22Rv1 (cell line): ENCODE measurements at regions not wholly inside any gene's neighbourhood (a gene's known extent, or its start where the extent isn't known, plus 50 kb on each side); places are given as distances from the start of the nearest gene placed in this dataset.

Experiments
- CTCF ChIP-seq: fragments of 450-650 bp; IDR thresholded peaks from 2 replicates; pipeline ENCODE4 v1.5.1; 2017; ENCODE audit warnings: mild to moderate bottlenecking
- ZFX ChIP-seq: fragments of 450-650 bp; IDR thresholded peaks from 2 replicates; pipeline ENCODE4 v1.6.1; 2017; ENCODE audit warnings: antibody characterized with exemption, borderline replicate concordance

DNA sequence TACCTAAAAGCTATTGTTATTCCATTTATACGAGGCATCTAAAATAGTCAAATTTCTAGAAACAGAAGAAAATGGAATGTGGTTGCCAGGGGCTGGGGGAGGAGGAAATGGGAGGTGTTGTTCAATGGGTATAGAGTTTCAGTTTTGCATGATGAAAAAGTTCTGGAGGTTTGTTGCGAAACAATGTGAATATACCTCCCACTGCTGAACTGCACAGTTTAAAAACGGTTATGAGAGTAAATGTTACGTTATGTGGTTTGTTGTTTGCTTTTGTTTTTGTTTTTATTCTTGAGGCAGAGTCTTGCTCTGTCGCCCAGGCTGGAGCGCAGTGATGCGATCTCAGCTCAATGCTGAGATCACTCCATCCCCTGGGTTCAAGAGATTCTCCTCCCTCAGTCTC lies 64.9 kb upstream of the NRBF2 start:
- TF ChIP-seq CTCF (no peak), ZFX (no peak)
